ENCODE measurements at regions not wholly inside any gene's neighbourhood (a gene's known extent, or its start where the extent isn't known, plus 50 kb on each side); places are given as distances from the start of the nearest gene placed in this dataset.
A peak's percentile ranks its signal among the peaks of the same experiment; 100 is the strongest.

GRCh38 chr14:100989924-100990323, 86.4 kb upstream of the RTL1 start:
- CTCF ChIA-PET = interaction anchor here (0.6 kb wide), 1 partner anchor 66 kb away, joined by 3 read pairs; no protein-coding TSS in a partner anchor
- BruUV-seq (replicated peaks) = no TSS peak
- no peak overlapping the region for H3K18ac ChIP-seq (ENCODE audit: low read depth, low read length)
- H3K4ac ChIP-seq (ENCODE audit: low read depth, low read length) = no peak overlapping the region
- DNase-seq (peak; percentile 53), ATAC-seq (ENCODE audit: low read depth) (no peak; the same call in 1 of the 2 replicates)
- no peak overlapping the region for H2BK15ac ChIP-seq (ENCODE audit: low read depth, low read length)
- intact Hi-C loops (cut with micrococcal nuclease) (no loop called here), in situ Hi-C loops (cut with MboI; ENCODE audit: low sequenced_read_pairs) (no loop called here), dilution Hi-C loops (cut with HindIII; ENCODE audit: low sequenced_read_pairs, unreplicated experiment) (no loop called here)
- no peak overlapping the region for H2AFZ ChIP-seq (replicated peaks; ENCODE audit: low read length, poor library complexity)
- no peak overlapping the region for H3K27ac ChIP-seq (ENCODE audit: insufficient read depth, low read length)
- no peak overlapping the region for H2BK20ac ChIP-seq (ENCODE audit: low read depth, low read length)
- no peak overlapping the region for H4K91ac ChIP-seq (ENCODE audit: insufficient read depth, low read depth, low read length)
- no peak overlapping the region for H3K56ac ChIP-seq (ENCODE audit: extremely low read depth, insufficient read depth, low read length)
- H2BK120ac ChIP-seq (ENCODE audit: low read depth, low read length) = no peak overlapping the region
- no peak overlapping the region for H3K4me2 ChIP-seq (ENCODE audit: low read depth, low read length)
- H3K4me3 ChIP-seq (ENCODE audit: insufficient read depth, low read depth, low read length) = no peak overlapping the region
- H2AK5ac ChIP-seq (ENCODE audit: low read depth, low read length) = no peak overlapping the region
- no peaks in the 10 kb centered on the region for H3K27me3 ChIP-seq (ENCODE audit: control insufficient read depth, insufficient read depth, low read length)
- POLR2A ChIA-PET (ENCODE audit: unreplicated experiment) = no interaction called here
- H2BK5ac ChIP-seq (ENCODE audit: low read depth, low read length, poor library complexity, severe bottlenecking) = no peak overlapping the region
- no peak overlapping the region for H4K5ac ChIP-seq (ENCODE audit: low read depth, low read length)
- H2AK9ac ChIP-seq (replicated peaks; ENCODE audit: low read depth, low read length, poor library complexity) = no peak overlapping the region
- H3K36me3 ChIP-seq (ENCODE audit: control insufficient read depth, insufficient read depth, low read length) = peaks cover 25% of the 10 kb centered on the region
- peaks cover 9% of the 10 kb centered on the region; the same call in 1 of the 2 replicates for H3K9me1 ChIP-seq (ENCODE audit: insufficient read depth, low read length)
- no CpG with 5 or more reads among the region's 1 CpG for WGBS, 2 experiments (ENCODE audit: extremely low coverage in 2 of 2, insufficient read length in 1 of 2)
- peaks cover 2% of the 10 kb centered on the region; the same call in 1 of the 2 replicates for H3K4me1 ChIP-seq (ENCODE audit: control insufficient read depth, insufficient read depth, low read length)
- H3K9me3 ChIP-seq (ENCODE audit: control insufficient read depth, insufficient read depth, low read length) = no peaks in the 10 kb centered on the region
- H4K20me1 ChIP-seq (ENCODE audit: insufficient read depth, low read length) = peaks cover 3% of the 10 kb centered on the region; the same call in 1 of the 2 replicates
- H3K23ac ChIP-seq (ENCODE audit: low read depth, low read length) = no peak overlapping the region
- H3K14ac ChIP-seq (replicated peaks; ENCODE audit: low read depth, low read length) = no peak overlapping the region
- TF ChIP-seq FOS (IDR thresholded peaks at IDR 0.05; ENCODE audit: low read depth, low read length) = peak; percentile 68; the same call in 1 of the 2 replicates
- no peak for TF ChIP-seq USF2 (IDR thresholded peaks at IDR 0.05; ENCODE audit: low read depth, low read length)
- H3K79me1 ChIP-seq (ENCODE audit: low read depth in 1 of 2, low read length in 2 of 2) = peaks cover 2 to 14% of the 10 kb centered on the region in 2 experiments; a peak in 3 of 4 replicates
- H3K9ac ChIP-seq (ENCODE audit: low read depth, low read length) = no peak overlapping the region
- no peak overlapping the region for H4K8ac ChIP-seq (ENCODE audit: low read depth in 2 of 2, low read length in 2 of 2)
